Spinal cord (tissue), 9 donors: ENCODE measurements at regions not wholly inside any gene's neighbourhood (a gene's known extent, or its start where the extent isn't known, plus 50 kb on each side); places are given as distances from the start of the nearest gene placed in this dataset.

ENCODE experiments used
- DNase-seq, 6 donors: peaks; one replicate each; pipeline versions ENCODE4 v3.0.0 to v3.0.0-alpha.2; 2013 to 2015; ENCODE audit warnings: low spot score in 6 of 6, low read depth in 4 of 6
- H3K27ac ChIP-seq: one replicate; pipeline ENCODE4 v1.5.1; 2013; ENCODE audit warnings: low read depth, low read length, control low read depth
- H3K27me3 ChIP-seq: one replicate; pipeline ENCODE4 v1.6.1; 2013; ENCODE audit warnings: low read length; ENCODE audit not compliant: control insufficient read depth, insufficient read depth
- H3K36me3 ChIP-seq: one replicate; pipeline ENCODE4 v1.6.1; 2013; ENCODE audit warnings: low read length; ENCODE audit not compliant: control insufficient read depth, insufficient read depth
- H3K4me1 ChIP-seq: one replicate; pipeline ENCODE4 v1.6.1; 2013; ENCODE audit warnings: low read length; ENCODE audit not compliant: control insufficient read depth, insufficient read depth
- H3K4me3 ChIP-seq: one replicate; pipeline ENCODE4 v1.5.1; 2013; ENCODE audit warnings: low read depth, low read length, control low read depth
- H3K9me3 ChIP-seq: one replicate; pipeline ENCODE4 v1.6.1; 2013; ENCODE audit warnings: low read length; ENCODE audit not compliant: control insufficient read depth, insufficient read depth
- WGBS: methylation state at CpG from one replicate; pipeline ENCODE4 v1.1.5; 2013; ENCODE audit warnings: missing lambda C conversion rate; ENCODE audit not compliant: insufficient coverage; 5-methylcytosine and 5-hydroxymethylcytosine counted together
- donor health status: healthy.

DNA sequence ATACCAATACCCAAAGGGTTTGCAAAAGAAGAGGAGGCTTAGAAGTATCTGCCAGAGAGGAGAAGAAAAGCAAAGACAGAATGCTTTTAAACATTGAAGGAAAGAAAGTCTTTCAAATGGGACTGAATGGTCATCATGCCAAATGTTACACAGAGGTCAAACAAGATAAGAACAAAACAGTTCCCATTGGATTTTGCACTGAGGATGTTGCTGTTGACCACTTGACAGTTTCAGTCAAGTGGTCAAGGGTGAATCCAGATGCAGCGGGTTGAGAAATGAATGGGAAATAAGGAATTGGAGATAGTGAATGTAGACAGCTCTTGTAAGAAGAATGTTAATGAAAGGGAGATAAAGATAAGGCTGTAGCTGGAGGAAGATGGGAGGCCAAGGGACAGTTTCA is 64.8 kb upstream of the FGG start:
- Histone ChIP-seq H3K9me3 (no peaks in the 10 kb centered on the region), H3K36me3 (no peaks in the 10 kb centered on the region), H3K4me1 (no peaks in the 10 kb centered on the region), H3K27ac (no peak overlapping the region), H3K27me3 (no peaks in the 10 kb centered on the region), H3K4me3 (no peak overlapping the region)
- DNase-seq, result no peak
- 100% methylated on average over 1 of the region's 1 CpG for WGBS

- H3K4me3 ChIP-seq, result no peak overlapping the region
- no peaks in the 10 kb centered on the region for H3K27me3 ChIP-seq
- DNase-seq, result no peak
- H3K27ac ChIP-seq, result no peak overlapping the region
- H3K9me3 ChIP-seq, result no peaks in the 10 kb centered on the region
- H3K4me1 ChIP-seq, result no peaks in the 10 kb centered on the region
- WGBS, result 84% methylated on average over 3 of the region's 3 CpGs
- no peaks in the 10 kb centered on the region for H3K36me3 ChIP-seq
These were observed 65.5 kb upstream of the FGG start for GRCh38 chr4:154677923-154678322.

- no peak for DNase-seq
- H3K4me1 ChIP-seq, result no peaks in the 10 kb centered on the region
- H3K36me3 ChIP-seq, result no peaks in the 10 kb centered on the region
- WGBS, result 92% methylated on average over 2 of the region's 4 CpGs
- H3K9me3 ChIP-seq, result no peaks in the 10 kb centered on the region
- no peaks in the 10 kb centered on the region for H3K27me3 ChIP-seq
- no peak overlapping the region for H3K27ac ChIP-seq
- no peak overlapping the region for H3K4me3 ChIP-seq
These were observed 59.7 kb upstream of the LRAT start for GRCh38 chr4:154683956-154684681.

- no peaks in the 10 kb centered on the region for H3K4me1 ChIP-seq
- DNase-seq, result no peak
- H3K4me3 ChIP-seq, result no peak overlapping the region
- no CpG with 5 or more reads among the region's 1 CpG for WGBS
- no peaks in the 10 kb centered on the region for H3K9me3 ChIP-seq
- H3K36me3 ChIP-seq, result no peaks in the 10 kb centered on the region
- no peak overlapping the region for H3K27ac ChIP-seq
- H3K27me3 ChIP-seq, result no peaks in the 10 kb centered on the region
These were observed 57.0 kb upstream of the LRAT start for GRCh38 chr4:154686838-154687237.

DNA sequence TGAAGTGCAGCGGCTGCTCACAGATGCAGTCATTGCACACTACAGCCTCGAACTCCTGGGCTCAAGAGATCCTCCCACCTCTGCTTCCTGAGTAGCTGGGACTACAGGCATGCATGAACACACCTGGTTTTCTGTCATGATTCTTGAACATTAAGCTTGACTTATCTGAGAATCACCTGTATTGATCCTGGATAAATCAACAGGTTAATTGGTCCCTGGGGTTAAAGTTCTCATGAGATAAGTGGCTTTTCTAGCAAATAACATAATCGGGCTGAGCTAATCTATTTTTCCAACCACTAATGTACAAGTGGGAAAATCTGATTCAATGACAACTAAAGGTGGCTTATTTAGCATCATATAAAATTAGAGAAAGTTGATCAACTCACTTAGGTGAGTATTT is 56.0 kb upstream of the LRAT start:
- H3K4me1 ChIP-seq, result no peaks in the 10 kb centered on the region
- H3K9me3 ChIP-seq, result no peaks in the 10 kb centered on the region
- no peak for DNase-seq

DNA sequence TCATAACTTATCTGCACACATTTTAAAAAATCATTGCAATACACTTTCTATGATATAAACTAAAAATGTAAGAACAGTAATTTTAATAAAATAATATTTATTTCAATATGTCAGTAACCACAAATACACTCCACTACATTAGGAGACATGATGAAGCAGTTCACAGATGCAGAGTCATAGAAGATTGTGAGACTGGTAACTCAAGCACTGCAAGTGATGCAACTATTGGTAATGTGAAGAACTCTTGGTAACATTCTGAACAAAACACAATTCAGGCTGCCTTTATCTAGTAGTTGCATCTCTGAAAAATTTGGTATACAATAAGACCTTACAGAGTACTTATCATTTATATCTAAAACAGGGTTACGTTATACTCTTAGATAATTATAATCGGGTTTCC is 52.6 kb upstream of the LRAT start:
- no peak overlapping the region for H3K4me3 ChIP-seq
- no peaks in the 10 kb centered on the region for H3K9me3 ChIP-seq
- no peak overlapping the region for H3K27ac ChIP-seq
- WGBS, result no CpG with 5 or more reads among the region's 2 CpGs
- no peaks in the 10 kb centered on the region for H3K27me3 ChIP-seq
- no peaks in the 10 kb centered on the region for H3K4me1 ChIP-seq
- DNase-seq, result no peak
- H3K36me3 ChIP-seq, result no peaks in the 10 kb centered on the region

More for the DNA sequence above, 56.0 kb upstream of the LRAT start:
- Histone ChIP-seq H3K4me3 (no peak overlapping the region), H3K36me3 (no peaks in the 10 kb centered on the region), H3K27me3 (no peaks in the 10 kb centered on the region), H3K27ac (no peak overlapping the region)
- 80% methylated on average over 2 of the region's 3 CpGs for WGBS

DNA sequence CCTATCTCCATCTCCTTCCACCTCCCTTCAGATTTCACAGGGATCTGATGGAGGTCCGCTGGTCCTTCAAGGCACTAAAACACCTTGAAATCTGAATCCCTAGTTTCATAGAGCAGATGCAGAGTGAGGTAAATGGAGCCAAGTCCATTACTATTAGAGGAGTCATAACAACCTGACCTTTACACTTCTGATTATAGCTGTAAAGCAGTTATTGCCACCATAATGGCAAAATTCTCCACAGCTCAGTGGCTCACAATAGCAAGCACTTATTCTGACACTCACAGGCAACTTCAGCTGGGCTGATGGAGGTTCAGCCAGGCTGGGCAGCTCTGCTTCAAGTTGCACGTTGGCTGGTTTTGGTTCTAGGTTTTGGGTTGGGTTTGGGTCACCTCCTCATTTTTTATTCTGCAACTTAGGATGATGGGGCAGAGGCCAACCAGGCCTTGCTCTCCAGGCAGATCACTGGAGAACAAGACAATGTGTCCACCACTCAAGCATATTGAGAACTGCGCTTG is 51.4 kb upstream of the LRAT start:
- DNase-seq, result peak in 1 of 6 donors; percentile 7
- no peaks in the 10 kb centered on the region for H3K4me1 ChIP-seq
- no peak overlapping the region for H3K27ac ChIP-seq
- H3K27me3 ChIP-seq, result no peaks in the 10 kb centered on the region
- 100% methylated on average over 1 of the region's 3 CpGs for WGBS
- H3K4me3 ChIP-seq, result no peak overlapping the region
- no peaks in the 10 kb centered on the region for H3K9me3 ChIP-seq
- no peaks in the 10 kb centered on the region for H3K36me3 ChIP-seq
